Suppressor macrophage treated with lipopolysaccharide for 1 hour (primary cell): ENCODE measurements at regions not wholly inside any gene's neighbourhood (a gene's known extent, or its start where the extent isn't known, plus 50 kb on each side); places are given as distances from the start of the nearest gene placed in this dataset.
A peak's percentile ranks its signal among the peaks of the same experiment; 100 is the strongest.
"Not testable (repeated sequence)": the region's sequence is repeated elsewhere in the genome, so short reads cannot be mapped to it uniquely, and the experiment has no call there.

Experiments
- DNase-seq, 3 donors: peaks; one replicate each; pipeline ENCODE4 v3.0.0-alpha.2; 2020 to 2022

GRCh38 chr21:15204970-15205286 is 140.1 kb upstream of the NRIP1 start:
- no peak for DNase-seq

GRCh38 chr21:15206514-15206913 is 141.7 kb upstream of the NRIP1 start:
- peak; percentile 56 to 80 (median 74) for DNase-seq

- DNase-seq, result no peak
Measured at GRCh38 chr21:15207231-15207630, 142.4 kb upstream of the NRIP1 start.

- no peak for DNase-seq
Measured at GRCh38 chr21:15207635-15208370, 143.0 kb upstream of the NRIP1 start.

- DNase-seq, result no peak
Measured at GRCh38 chr21:15208786-15209185, 144.0 kb upstream of the NRIP1 start.

GRCh38 chr21:15209224-15209623 is 144.4 kb upstream of the NRIP1 start:
- DNase-seq, result no peak

GRCh38 chr21:15210235-15210678 is 145.5 kb upstream of the NRIP1 start:
- peak; percentile 65 to 78 (median 68) for DNase-seq

GRCh38 chr21:15211491-15212133 is 146.8 kb upstream of the NRIP1 start:
- no peak for DNase-seq

GRCh38 chr21:15212206-15212605 is 147.4 kb upstream of the NRIP1 start:
- peak; percentile 51 to 77 (median 74) for DNase-seq

GRCh38 chr21:15218476-15218875 is 153.7 kb upstream of the NRIP1 start:
- DNase-seq, result not testable (repeated sequence)

- DNase-seq, result peak in 2 of 3 donors; percentile 21 to 45
Measured at GRCh38 chr21:15219039-15219438, 154.2 kb upstream of the NRIP1 start.

- DNase-seq, result peak; percentile 24 to 50 (median 34)
Measured at GRCh38 chr21:15219894-15220293, 155.1 kb upstream of the NRIP1 start.

- peak; percentile 89 to 97 (median 92) for DNase-seq
Measured at GRCh38 chr21:15221799-15222386, 157.1 kb upstream of the NRIP1 start.

- DNase-seq, result peak; percentile 39 to 81 (median 79)
Measured at GRCh38 chr21:15222707-15223106, 157.9 kb upstream of the NRIP1 start.

- DNase-seq, result peak; percentile 73 to 94 (median 90)
Measured at GRCh38 chr21:15224346-15225086, 159.7 kb upstream of the NRIP1 start.

GRCh38 chr21:15227919-15228318 is 163.1 kb upstream of the NRIP1 start:
- DNase-seq, result no peak

- DNase-seq, result no peak
Measured at GRCh38 chr21:15229390-15229789, 164.6 kb upstream of the NRIP1 start.

GRCh38 chr21:15233611-15234010 is 168.8 kb upstream of the NRIP1 start:
- no peak for DNase-seq

- no peak for DNase-seq
Measured at GRCh38 chr21:15236111-15236510, 171.3 kb upstream of the NRIP1 start.

- no peak for DNase-seq
Measured at GRCh38 chr21:15240848-15241247, 176.0 kb upstream of the NRIP1 start.

GRCh38 chr21:15241997-15242736 is 177.4 kb upstream of the NRIP1 start:
- DNase-seq, result no peak

GRCh38 chr21:15242906-15243305 is 178.1 kb upstream of the NRIP1 start:
- DNase-seq, result no peak

GRCh38 chr21:15243406-15243805 is 178.6 kb upstream of the NRIP1 start:
- DNase-seq, result no peak
